Endothelial cell of umbilical vein (primary cell): ENCODE measurements at regions not wholly inside any gene's neighbourhood (a gene's known extent, or its start where the extent isn't known, plus 50 kb on each side); places are given as distances from the start of the nearest gene placed in this dataset.

Experiments used
- CTCF ChIP-seq, 2 donors: IDR thresholded peaks; 1 replicate in 1 of 2; 2 replicates in 1 of 2; pipeline ENCODE4 v1.5.1; 2011; ENCODE audit warnings: low read length in 2 of 2, mild to moderate bottlenecking in 2 of 2, moderate library complexity in 2 of 2, control low read depth in 1 of 2, inconsistent platforms in 1 of 2, low read depth in 1 of 2; ENCODE audit not compliant: insufficient read depth in 1 of 2; ENCODE audit errors: extremely low read depth in 1 of 2
- EZH2 ChIP-seq: IDR thresholded peaks from 2 replicates; pipeline ENCODE4 v1.6.1; 2012; ENCODE audit warnings: borderline replicate concordance, low read depth, mild to moderate bottlenecking, moderate library complexity, low read length, inconsistent platforms; ENCODE audit not compliant: severe bottlenecking
- MYC ChIP-seq: IDR thresholded peaks from one replicate; pipeline ENCODE4 v1.6.1; 2011; ENCODE audit warnings: mild to moderate bottlenecking, low read depth, low read length

- TF ChIP-seq CTCF (IDR thresholded peaks at IDR 0.05; ENCODE audit: extremely low read depth in 1 of 2, insufficient read depth in 1 of 2, low read depth in 1 of 2, low read length in 2 of 2) (no peak), EZH2 (no peak), MYC (no peak)
These were observed 102.2 kb downstream of the SNAPC1 start for GRCh38 chr14:61864329-61864898.
